ENCODE measurements at regions not wholly inside any gene's neighbourhood (a gene's known extent, or its start where the extent isn't known, plus 50 kb on each side); places are given as distances from the start of the nearest gene placed in this dataset.
A peak's percentile ranks its signal among the peaks of the same experiment; 100 is the strongest.

DNA sequence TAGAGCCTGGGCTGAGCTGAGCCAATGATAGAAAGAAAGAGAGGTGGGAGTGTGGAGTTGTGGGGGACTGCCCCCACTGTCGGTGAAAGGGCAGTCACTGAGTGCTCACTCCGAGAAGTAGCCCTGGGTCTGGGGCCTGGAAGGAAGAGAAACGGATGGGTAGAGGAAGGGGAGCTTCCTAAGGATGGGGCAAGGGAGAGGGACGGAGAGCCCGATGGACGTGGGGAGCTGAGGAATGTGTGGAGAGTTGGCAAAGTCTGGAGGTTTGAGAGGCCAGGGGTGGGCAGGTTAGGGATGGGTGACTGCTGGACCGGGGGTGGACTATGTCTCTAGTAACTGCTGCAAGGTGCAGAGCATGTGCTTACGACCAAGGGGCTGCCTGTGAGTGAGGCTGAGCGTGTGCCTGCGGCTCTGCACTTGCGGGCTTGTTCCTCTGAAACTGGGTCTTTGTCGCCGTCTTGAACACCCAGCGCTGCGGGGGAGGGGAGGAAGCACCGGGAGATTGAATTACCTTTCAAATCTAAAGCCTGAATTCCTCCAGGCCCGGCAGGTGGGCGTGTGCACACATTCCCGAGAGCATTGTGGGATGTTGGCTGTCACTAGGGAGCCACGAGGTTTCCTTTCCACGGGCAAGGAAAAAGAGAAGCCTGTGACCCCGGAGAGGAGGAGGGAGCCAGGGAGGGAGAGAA, 76.4 kb upstream of the ARAP3 start:
- DNase-seq, result no peak
- Histone ChIP-seq H3K4ac (ENCODE audit: low read depth in 1 of 2, low read length in 2 of 2) (no peak overlapping the region), H3K4me1 (ENCODE audit: control insufficient read depth, insufficient read depth, low read depth, low read length) (peaks cover 5% of the 10 kb centered on the region), H3K9ac (ENCODE audit: low read length) (no peak overlapping the region), H4K8ac (ENCODE audit: low read length) (no peak overlapping the region), H3K4me3 (ENCODE audit: insufficient read depth in 1 of 2, low read depth in 1 of 2, low read length in 2 of 2) (no peak overlapping the region), H3K79me1 (replicated peaks; ENCODE audit: low read length, poor library complexity, severe bottlenecking) (no peaks in the 10 kb centered on the region), H3K4me2 (ENCODE audit: low read length, poor library complexity, severe bottlenecking) (no peak overlapping the region), H2BK12ac (ENCODE audit: low read length in 2 of 2) (no peak overlapping the region), H3K27ac (ENCODE audit: low read length, poor library complexity, severe bottlenecking) (no peak overlapping the region), H3K14ac (ENCODE audit: low read length in 2 of 2) (no peak overlapping the region), H3K23ac (ENCODE audit: low read length in 2 of 2) (no peak overlapping the region), H2BK5ac (ENCODE audit: low read depth, low read length, poor library complexity, severe bottlenecking) (no peak overlapping the region), H3K27me3 (ENCODE audit: control insufficient read depth in 1 of 2, insufficient read depth in 1 of 2, low read length in 2 of 2) (peaks cover 94 to 100% of the 10 kb centered on the region in 2 experiments), H2AK5ac (ENCODE audit: low read length, severe bottlenecking) (no peak overlapping the region), H2BK15ac (ENCODE audit: low read depth, poor library complexity, severe bottlenecking) (no peak overlapping the region), H2BK120ac (ENCODE audit: low read depth, low read length) (no peak overlapping the region), H2AFZ (ENCODE audit: low read depth, low read length) (no peak overlapping the region), H3K36me3 (ENCODE audit: control insufficient read depth in 1 of 2, insufficient read depth in 2 of 2, low read depth in 1 of 2, low read length in 2 of 2) (no peaks in the 10 kb centered on the region), H3K9me3 (ENCODE audit: control insufficient read depth, low read length) (no peaks in the 10 kb centered on the region), H4K91ac (ENCODE audit: low read length) (no peak overlapping the region), H3K18ac (ENCODE audit: low read depth in 1 of 2, low read length in 2 of 2) (no peak overlapping the region)
- WGBS, result 18% methylated on average over 22 of the region's 22 CpGs

DNA sequence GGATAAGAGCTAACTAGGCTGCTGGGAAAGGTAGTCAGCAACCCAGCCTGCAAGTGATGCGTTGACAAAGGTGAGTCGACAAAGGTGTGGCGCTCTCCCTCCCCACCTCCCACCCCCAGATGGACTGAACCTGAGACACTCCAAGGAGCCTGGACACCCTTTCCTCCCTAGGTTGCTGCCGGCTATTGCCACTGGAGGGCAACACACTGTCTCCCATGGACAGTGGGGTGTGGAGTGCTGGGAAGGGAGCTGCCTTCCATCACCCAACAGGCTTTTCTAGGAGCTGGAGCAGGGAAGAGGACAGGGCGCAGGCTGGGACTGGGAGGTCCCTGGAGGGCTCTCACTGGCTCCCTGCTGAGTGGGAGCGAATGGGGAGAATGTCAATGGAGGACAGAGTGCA, 75.4 kb upstream of the ARAP3 start:
- no peak overlapping the region for H3K4me3 ChIP-seq (ENCODE audit: insufficient read depth in 1 of 2, low read depth in 1 of 2, low read length in 2 of 2)
- no peak overlapping the region for H2AFZ ChIP-seq (ENCODE audit: low read depth, low read length)
- no peaks in the 10 kb centered on the region for H3K36me3 ChIP-seq (ENCODE audit: control insufficient read depth in 1 of 2, insufficient read depth in 2 of 2, low read depth in 1 of 2, low read length in 2 of 2)
- H2BK120ac ChIP-seq (ENCODE audit: low read depth, low read length), result no peak overlapping the region
- no peak overlapping the region for H2BK15ac ChIP-seq (ENCODE audit: low read depth, poor library complexity, severe bottlenecking)
- no peak overlapping the region for H3K9ac ChIP-seq (ENCODE audit: low read length)
- no peaks in the 10 kb centered on the region for H3K9me3 ChIP-seq (ENCODE audit: control insufficient read depth, low read length)
- H3K14ac ChIP-seq (ENCODE audit: low read length in 2 of 2), result no peak overlapping the region
- no peak overlapping the region for H3K4me2 ChIP-seq (ENCODE audit: low read length, poor library complexity, severe bottlenecking)
- no peak overlapping the region for H2AK5ac ChIP-seq (ENCODE audit: low read length, severe bottlenecking)
- H3K27me3 ChIP-seq (ENCODE audit: control insufficient read depth in 1 of 2, insufficient read depth in 1 of 2, low read length in 2 of 2), result peaks cover 94 to 99% of the 10 kb centered on the region in 2 experiments
- 33% methylated on average over 3 of the region's 6 CpGs for WGBS
- no peaks in the 10 kb centered on the region for H3K79me1 ChIP-seq (replicated peaks; ENCODE audit: low read length, poor library complexity, severe bottlenecking)
- no peak overlapping the region for H2BK5ac ChIP-seq (ENCODE audit: low read depth, low read length, poor library complexity, severe bottlenecking)
- peaks cover 5% of the 10 kb centered on the region for H3K4me1 ChIP-seq (ENCODE audit: control insufficient read depth, insufficient read depth, low read depth, low read length)
- H4K8ac ChIP-seq (ENCODE audit: low read length), result no peak overlapping the region
- H4K91ac ChIP-seq (ENCODE audit: low read length), result no peak overlapping the region
- no peak overlapping the region for H3K23ac ChIP-seq (ENCODE audit: low read length in 2 of 2)
- H2BK12ac ChIP-seq (ENCODE audit: low read length in 2 of 2), result no peak overlapping the region
- H3K18ac ChIP-seq (ENCODE audit: low read depth in 1 of 2, low read length in 2 of 2), result no peak overlapping the region
- peak; percentile 52 for DNase-seq
- H3K4ac ChIP-seq (ENCODE audit: low read depth in 1 of 2, low read length in 2 of 2), result no peak overlapping the region
- no peak overlapping the region for H3K27ac ChIP-seq (ENCODE audit: low read length, poor library complexity, severe bottlenecking)

DNA sequence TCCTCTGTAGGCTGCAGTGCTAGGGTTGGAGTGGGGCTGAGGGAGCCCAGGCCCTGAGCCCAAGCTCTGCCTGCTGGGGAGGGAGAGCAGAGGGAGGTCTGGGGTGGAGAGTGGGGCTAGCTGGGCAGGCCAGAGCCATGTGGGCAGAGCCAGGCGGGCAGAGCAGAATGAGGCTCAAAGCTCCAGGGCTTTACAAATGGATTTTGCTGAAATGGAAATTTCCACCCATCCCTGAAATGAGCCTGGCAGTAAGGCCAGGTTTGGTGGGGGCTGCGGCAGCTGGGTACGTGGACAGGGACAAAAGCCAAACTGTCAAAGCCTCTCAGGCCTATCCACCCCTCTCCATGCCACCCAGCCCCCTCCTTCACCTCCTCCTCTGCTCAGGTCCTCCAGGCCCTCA, 74.2 kb upstream of the ARAP3 start:
- Histone ChIP-seq H2BK5ac (ENCODE audit: low read depth, low read length, poor library complexity, severe bottlenecking) (no peak overlapping the region), H2BK12ac (ENCODE audit: low read length in 2 of 2) (no peak overlapping the region), H2BK15ac (ENCODE audit: low read depth, poor library complexity, severe bottlenecking) (no peak overlapping the region), H3K79me1 (replicated peaks; ENCODE audit: low read length, poor library complexity, severe bottlenecking) (no peaks in the 10 kb centered on the region), H3K9ac (ENCODE audit: low read length) (no peak overlapping the region), H3K9me3 (ENCODE audit: control insufficient read depth, low read length) (no peaks in the 10 kb centered on the region), H3K14ac (ENCODE audit: low read length in 2 of 2) (no peak overlapping the region), H3K27me3 (ENCODE audit: control insufficient read depth in 1 of 2, insufficient read depth in 1 of 2, low read length in 2 of 2) (peaks cover 91 to 99% of the 10 kb centered on the region in 2 experiments), H3K23ac (ENCODE audit: low read length in 2 of 2) (no peak overlapping the region), H4K8ac (ENCODE audit: low read length) (no peak overlapping the region), H3K27ac (ENCODE audit: low read length, poor library complexity, severe bottlenecking) (no peak overlapping the region), H3K18ac (ENCODE audit: low read depth in 1 of 2, low read length in 2 of 2) (no peak overlapping the region), H3K36me3 (ENCODE audit: control insufficient read depth in 1 of 2, insufficient read depth in 2 of 2, low read depth in 1 of 2, low read length in 2 of 2) (no peaks in the 10 kb centered on the region), H3K4me3 (ENCODE audit: insufficient read depth in 1 of 2, low read depth in 1 of 2, low read length in 2 of 2) (no peak overlapping the region), H3K4me1 (ENCODE audit: control insufficient read depth, insufficient read depth, low read depth, low read length) (peaks cover 5% of the 10 kb centered on the region), H4K91ac (ENCODE audit: low read length) (no peak overlapping the region), H3K4me2 (ENCODE audit: low read length, poor library complexity, severe bottlenecking) (no peak overlapping the region), H2AK5ac (ENCODE audit: low read length, severe bottlenecking) (no peak overlapping the region), H3K4ac (ENCODE audit: low read depth in 1 of 2, low read length in 2 of 2) (no peak overlapping the region), H2AFZ (ENCODE audit: low read depth, low read length) (no peak overlapping the region), H2BK120ac (ENCODE audit: low read depth, low read length) (no peak overlapping the region)
- 81% methylated on average over 3 of the region's 3 CpGs for WGBS
- no peak for DNase-seq

DNA sequence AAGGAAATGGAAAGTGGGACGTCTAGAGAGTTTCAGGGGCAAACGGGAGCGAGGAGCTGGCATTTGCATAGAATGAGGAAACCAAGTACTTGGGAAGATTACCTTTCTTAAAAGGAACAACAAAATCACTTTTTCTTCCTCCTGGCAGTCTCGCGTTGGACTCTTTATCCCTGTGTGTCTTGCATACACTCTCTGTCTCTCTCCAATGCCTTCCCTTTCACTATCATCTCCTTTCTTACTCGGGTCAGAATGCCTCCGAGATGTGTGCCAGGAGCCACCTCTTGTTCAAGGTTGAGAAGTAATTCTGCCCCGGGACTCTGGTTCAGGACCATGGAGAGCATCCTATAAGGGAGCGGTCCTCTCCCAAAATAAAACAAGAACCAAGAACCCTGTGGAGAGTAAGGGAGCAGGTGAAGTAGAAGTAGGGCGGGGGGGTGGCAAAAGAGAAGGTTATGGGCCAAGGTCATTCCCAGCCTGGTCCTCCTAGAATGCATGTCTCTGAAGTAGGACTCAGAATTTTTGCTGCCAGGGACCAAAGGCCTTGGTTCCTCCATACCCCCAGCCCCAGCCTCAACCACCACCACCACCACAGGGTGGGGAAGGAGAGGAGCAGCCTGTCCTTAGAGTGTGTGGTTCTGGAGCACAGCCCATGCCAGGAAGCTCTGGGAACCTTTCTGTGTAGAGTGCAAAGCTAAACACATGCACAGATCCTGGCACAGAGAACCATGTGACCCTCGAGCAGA, 72.1 kb upstream of the ARAP3 start:
- Histone ChIP-seq H3K4me2 (ENCODE audit: low read length, poor library complexity, severe bottlenecking) (no peak overlapping the region), H3K4me1 (ENCODE audit: control insufficient read depth, insufficient read depth, low read depth, low read length) (peaks cover 5% of the 10 kb centered on the region), H3K9ac (ENCODE audit: low read length) (no peak overlapping the region), H3K23ac (ENCODE audit: low read length in 2 of 2) (no peak overlapping the region), H3K18ac (ENCODE audit: low read depth in 1 of 2, low read length in 2 of 2) (no peak overlapping the region), H3K79me1 (replicated peaks; ENCODE audit: low read length, poor library complexity, severe bottlenecking) (no peaks in the 10 kb centered on the region), H2BK5ac (ENCODE audit: low read depth, low read length, poor library complexity, severe bottlenecking) (no peak overlapping the region), H3K27ac (ENCODE audit: low read length, poor library complexity, severe bottlenecking) (no peak overlapping the region), H2AK5ac (ENCODE audit: low read length, severe bottlenecking) (no peak overlapping the region), H2BK120ac (ENCODE audit: low read depth, low read length) (no peak overlapping the region), H3K14ac (ENCODE audit: low read length in 2 of 2) (no peak overlapping the region), H3K9me3 (ENCODE audit: control insufficient read depth, low read length) (no peaks in the 10 kb centered on the region), H3K36me3 (ENCODE audit: control insufficient read depth in 1 of 2, insufficient read depth in 2 of 2, low read depth in 1 of 2, low read length in 2 of 2) (no peaks in the 10 kb centered on the region), H4K8ac (ENCODE audit: low read length) (no peak overlapping the region), H3K4ac (ENCODE audit: low read depth in 1 of 2, low read length in 2 of 2) (no peak overlapping the region), H2BK15ac (ENCODE audit: low read depth, poor library complexity, severe bottlenecking) (no peak overlapping the region), H2BK12ac (ENCODE audit: low read length in 2 of 2) (no peak overlapping the region), H4K91ac (ENCODE audit: low read length) (no peak overlapping the region), H3K27me3 (ENCODE audit: control insufficient read depth in 1 of 2, insufficient read depth in 1 of 2, low read length in 2 of 2) (peaks cover 90 to 100% of the 10 kb centered on the region in 2 experiments), H3K4me3 (ENCODE audit: insufficient read depth in 1 of 2, low read depth in 1 of 2, low read length in 2 of 2) (no peak overlapping the region), H2AFZ (ENCODE audit: low read depth, low read length) (no peak overlapping the region)
- 12% methylated on average over 8 of the region's 11 CpGs for WGBS
- DNase-seq, result peak; percentile 38

All from mesenchymal stem cell (in vitro differentiated cells and primary cell).